ENCODE measurements at regions not wholly inside any gene's neighbourhood (a gene's known extent, or its start where the extent isn't known, plus 50 kb on each side); places are given as distances from the start of the nearest gene placed in this dataset.
"Not testable (repeated sequence)": the region's sequence is repeated elsewhere in the genome, so short reads cannot be mapped to it uniquely, and the experiment has no call there.

- DNase-seq: no peak
These were observed 361.5 kb downstream of the RRAGC start for GRCh38 chr1:38497921-38498656.

GRCh38 chr1:38493306-38493705 lies 366.3 kb downstream of the RRAGC start:
- not testable (repeated sequence) for DNase-seq

GRCh38 chr1:38489844-38490270 lies 369.7 kb downstream of the RRAGC start:
- peak; percentile 78 for DNase-seq

- DNase-seq: no peak
These were observed 371.2 kb downstream of the RRAGC start for GRCh38 chr1:38488162-38488898.

- DNase-seq: no peak
These were observed 372.2 kb downstream of the RRAGC start for GRCh38 chr1:38487396-38487795.

GRCh38 chr1:38486085-38486484 lies 373.5 kb downstream of the RRAGC start:
- no peak for DNase-seq

- DNase-seq: no peak
These were observed 377.4 kb downstream of the RRAGC start for GRCh38 chr1:38481871-38482826.

GRCh38 chr1:38479662-38480061 lies 379.9 kb downstream of the RRAGC start:
- not testable (repeated sequence) for DNase-seq

GRCh38 chr1:38477811-38478210 lies 381.8 kb downstream of the RRAGC start:
- no peak for DNase-seq

GRCh38 chr1:38476850-38477178 lies 382.8 kb downstream of the RRAGC start:
- no peak for DNase-seq

- DNase-seq: no peak
These were observed 383.3 kb downstream of the RRAGC start for GRCh38 chr1:38476111-38476849.

- DNase-seq: no peak
These were observed 384.0 kb downstream of the RRAGC start for GRCh38 chr1:38475624-38476005.

GRCh38 chr1:38474738-38475623 lies 384.6 kb downstream of the RRAGC start:
- peak; percentile 6 for DNase-seq

GRCh38 chr1:38466487-38466886 lies 393.1 kb downstream of the RRAGC start:
- no peak for DNase-seq

- DNase-seq: no peak
These were observed 394.1 kb downstream of the RRAGC start for GRCh38 chr1:38465460-38465859.

- DNase-seq: no peak
These were observed 395.4 kb downstream of the RRAGC start for GRCh38 chr1:38464071-38464661.

GRCh38 chr1:38463074-38463473 lies 396.5 kb downstream of the RRAGC start:
- DNase-seq: no peak

GRCh38 chr1:38456531-38456876 lies 403.1 kb downstream of the RRAGC start:
- no peak for DNase-seq

GRCh38 chr1:38455829-38456530 lies 403.6 kb downstream of the RRAGC start:
- no peak for DNase-seq

- DNase-seq: no peak
These were observed 404.7 kb downstream of the RRAGC start for GRCh38 chr1:38454749-38455441.
